Smooth muscle cell (in vitro differentiated cells): ENCODE measurements at regions not wholly inside any gene's neighbourhood (a gene's known extent, or its start where the extent isn't known, plus 50 kb on each side); places are given as distances from the start of the nearest gene placed in this dataset.

ENCODE experiments used
- DNase-seq: peaks from one replicate; lab custom pipeline; 2025; ENCODE audit not compliant: unreplicated experiment; lab: John Stamatoyannopoulos, UW
- H2AFZ ChIP-seq: fragments of 200-600 bp; sonication (generic); 2 replicates; pipeline ENCODE4 v1.6.0; 2016; ENCODE audit warnings: antibody characterized with exemption, low read depth, mild to moderate bottlenecking
- H3F3A ChIP-seq: fragments of 200-600 bp; sonication (generic); 2 replicates; pipeline ENCODE4 v1.6.0; 2017; ENCODE audit warnings: antibody characterized with exemption, low read depth
- H3K27ac ChIP-seq: fragments of 200-600 bp; sonication (generic); 2 replicates; pipeline ENCODE4 v1.5.1; 2016; ENCODE audit warnings: low read depth, mild to moderate bottlenecking
- H3K27me3 ChIP-seq: fragments of 200-600 bp; sonication (generic); 2 replicates; pipeline ENCODE4 v1.6.1; 2016; ENCODE audit warnings: low read depth, mild to moderate bottlenecking
- H3K36me3 ChIP-seq: fragments of 200-600 bp; sonication (generic); 2 replicates; pipeline ENCODE4 v1.5.1; 2016; ENCODE audit warnings: low read depth
- H3K4me1 ChIP-seq: fragments of 200-600 bp; sonication (generic); 2 replicates; pipeline ENCODE4 v1.5.1; 2016; ENCODE audit warnings: low read depth
- H3K4me2 ChIP-seq: fragments of 200-600 bp; sonication (generic); 2 replicates; pipeline ENCODE4 v1.6.0; 2016; ENCODE audit warnings: mild to moderate bottlenecking
- H3K4me3 ChIP-seq: fragments of 200-600 bp; sonication (generic); 2 replicates; pipeline ENCODE4 v1.5.1; 2016; ENCODE audit warnings: mild to moderate bottlenecking
- H3K79me2 ChIP-seq: fragments of 200-600 bp; sonication (generic); 2 replicates; pipeline ENCODE4 v1.6.0; 2016; ENCODE audit warnings: low read depth, mild to moderate bottlenecking
- H3K9ac ChIP-seq: fragments of 200-600 bp; sonication (generic); 2 replicates; pipeline ENCODE4 v1.6.0; 2016; ENCODE audit warnings: low read depth
- H3K9me3 ChIP-seq: fragments of 200-600 bp; sonication (generic); replicated peaks from 2 replicates; pipeline ENCODE4 v1.5.1; 2016; ENCODE audit warnings: low read depth
- H4K20me1 ChIP-seq: fragments of 200-600 bp; sonication (generic); 2 replicates; pipeline ENCODE4 v1.6.0; 2016; ENCODE audit warnings: low read depth
- WGBS: methylation state at CpG from one replicate; pipeline ENCODE4 v1.1.7; 2016; ENCODE audit warnings: low lambda C conversion rate; 5-methylcytosine and 5-hydroxymethylcytosine counted together
- TF ChIP-seq, protein P1 (sequence below): fragments of 200-600 bp; sonication (generic); IDR thresholded peaks from 2 replicates; pipeline ENCODE4 v1.5.1; 2017; ENCODE audit warnings: borderline replicate concordance, mild to moderate bottlenecking, antibody characterized with exemption; ENCODE audit not compliant: insufficient read depth, poor library complexity, severe bottlenecking

DNA sequence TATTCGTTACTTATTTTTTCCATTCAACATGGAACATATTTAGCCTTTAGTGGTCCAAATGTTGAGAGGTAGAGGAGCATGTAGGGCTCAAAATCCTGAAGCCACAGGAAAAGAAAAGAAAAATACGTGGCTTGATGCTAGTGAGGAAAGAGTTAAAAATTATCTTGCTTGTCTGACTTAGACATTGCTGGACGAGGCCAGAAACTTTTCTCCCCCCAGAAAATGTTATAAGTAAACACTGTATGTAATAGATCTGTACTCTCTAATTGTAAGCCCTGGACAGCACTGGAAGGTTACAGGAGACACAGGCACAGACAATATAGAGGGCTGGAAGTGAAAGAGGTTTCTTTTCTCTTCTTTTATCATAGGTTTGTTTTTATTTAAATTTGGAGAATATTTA is 165.6 kb downstream of the ZFP64 start:
- H3K27ac ChIP-seq, result peak overlapping the region; percentile 42
- peaks cover 2% of the 10 kb centered on the region for H3K4me1 ChIP-seq
- no peak for DNase-seq
- H3K36me3 ChIP-seq, result no peaks in the 10 kb centered on the region
- H3K4me2 ChIP-seq, result peak overlapping the region; percentile 48
- no peaks in the 10 kb centered on the region for H3K79me2 ChIP-seq
- no peaks in the 10 kb centered on the region for H3F3A ChIP-seq
- WGBS, result 43% methylated on average over 3 of the region's 3 CpGs
- H3K27me3 ChIP-seq, result no peaks in the 10 kb centered on the region
- TF ChIP-seq, protein P1, sequence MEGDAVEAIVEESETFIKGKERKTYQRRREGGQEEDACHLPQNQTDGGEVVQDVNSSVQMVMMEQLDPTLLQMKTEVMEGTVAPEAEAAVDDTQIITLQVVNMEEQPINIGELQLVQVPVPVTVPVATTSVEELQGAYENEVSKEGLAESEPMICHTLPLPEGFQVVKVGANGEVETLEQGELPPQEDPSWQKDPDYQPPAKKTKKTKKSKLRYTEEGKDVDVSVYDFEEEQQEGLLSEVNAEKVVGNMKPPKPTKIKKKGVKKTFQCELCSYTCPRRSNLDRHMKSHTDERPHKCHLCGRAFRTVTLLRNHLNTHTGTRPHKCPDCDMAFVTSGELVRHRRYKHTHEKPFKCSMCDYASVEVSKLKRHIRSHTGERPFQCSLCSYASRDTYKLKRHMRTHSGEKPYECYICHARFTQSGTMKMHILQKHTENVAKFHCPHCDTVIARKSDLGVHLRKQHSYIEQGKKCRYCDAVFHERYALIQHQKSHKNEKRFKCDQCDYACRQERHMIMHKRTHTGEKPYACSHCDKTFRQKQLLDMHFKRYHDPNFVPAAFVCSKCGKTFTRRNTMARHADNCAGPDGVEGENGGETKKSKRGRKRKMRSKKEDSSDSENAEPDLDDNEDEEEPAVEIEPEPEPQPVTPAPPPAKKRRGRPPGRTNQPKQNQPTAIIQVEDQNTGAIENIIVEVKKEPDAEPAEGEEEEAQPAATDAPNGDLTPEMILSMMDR, result no peak
- H4K20me1 ChIP-seq, result no peaks in the 10 kb centered on the region
- no peak overlapping the region for H2AFZ ChIP-seq
- H3K9ac ChIP-seq, result no peak overlapping the region
- H3K9me3 ChIP-seq, result no peaks in the 10 kb centered on the region
- H3K4me3 ChIP-seq, result no peak overlapping the region

DNA sequence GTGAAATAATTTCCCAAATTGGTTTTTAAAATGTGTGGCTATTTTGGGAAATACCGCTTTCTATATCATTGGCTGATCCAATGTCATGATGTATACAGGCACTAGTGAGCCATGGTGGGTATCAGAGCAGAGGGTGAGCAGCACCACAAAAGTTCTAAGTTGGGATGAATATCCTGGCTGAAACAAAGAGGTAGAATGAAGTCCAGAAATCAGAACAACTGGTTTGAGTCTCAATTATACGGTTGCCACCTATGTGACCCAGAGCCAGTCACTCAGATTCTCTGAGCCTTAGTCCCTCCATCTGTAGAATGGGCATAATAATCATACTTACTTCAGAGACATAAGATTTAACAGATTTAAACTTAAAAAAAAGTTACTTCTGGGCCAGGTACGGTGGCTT is 172.3 kb downstream of the ZFP64 start:
- Histone ChIP-seq H2AFZ (no peak overlapping the region), H3K9me3 (no peaks in the 10 kb centered on the region), H3K36me3 (no peaks in the 10 kb centered on the region), H3K4me1 (peaks cover 6% of the 10 kb centered on the region), H3K27ac (no peak overlapping the region), H3F3A (no peaks in the 10 kb centered on the region), H3K9ac (no peak overlapping the region), H3K79me2 (no peaks in the 10 kb centered on the region), H3K27me3 (no peaks in the 10 kb centered on the region), H3K4me2 (no peak overlapping the region), H4K20me1 (no peaks in the 10 kb centered on the region), H3K4me3 (no peak overlapping the region)
- DNase-seq, result no peak
- 96% methylated on average over 3 of the region's 3 CpGs for WGBS
- TF ChIP-seq, protein P1, result no peak

DNA sequence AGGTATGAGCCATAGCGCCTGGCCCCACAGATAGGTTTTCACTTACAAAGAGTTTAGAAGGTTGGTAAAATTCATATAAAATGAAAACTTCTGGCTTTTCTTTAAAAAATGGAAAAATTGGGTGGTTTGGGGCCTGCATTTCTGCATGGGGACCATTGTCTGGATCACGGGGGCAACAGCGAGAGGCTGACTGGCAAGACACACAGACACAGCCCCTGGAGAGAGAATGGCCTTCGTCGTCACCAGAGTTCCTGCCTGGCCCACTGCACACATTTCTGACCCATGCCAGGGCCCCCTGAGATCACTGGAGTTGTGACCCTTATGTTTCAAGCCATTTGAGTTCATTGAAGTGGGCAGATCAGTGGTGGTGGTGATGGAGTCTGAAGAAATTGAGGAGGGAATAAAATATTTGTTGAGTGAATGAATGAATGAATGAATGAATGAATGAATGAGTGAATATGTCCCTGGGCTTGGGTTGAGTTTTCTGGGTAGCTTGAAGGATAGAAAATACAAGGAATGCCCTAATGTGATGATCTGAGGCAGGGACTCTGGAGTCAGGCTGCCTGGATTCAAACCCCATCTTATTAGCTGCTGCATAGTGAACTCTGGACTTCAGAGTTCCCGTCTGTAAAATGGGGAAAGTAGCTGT is 173.8 kb downstream of the ZFP64 start:
- no peak overlapping the region for H3K9ac ChIP-seq
- no peak overlapping the region for H3K4me3 ChIP-seq
- no peaks in the 10 kb centered on the region for H3K9me3 ChIP-seq
- H2AFZ ChIP-seq, result no peak overlapping the region
- no peak overlapping the region for H3K27ac ChIP-seq
- H3K27me3 ChIP-seq, result no peaks in the 10 kb centered on the region
- no peak for DNase-seq
- H3K4me2 ChIP-seq, result no peak overlapping the region
- H3K79me2 ChIP-seq, result no peaks in the 10 kb centered on the region
- H4K20me1 ChIP-seq, result no peaks in the 10 kb centered on the region
- H3F3A ChIP-seq, result no peaks in the 10 kb centered on the region
- peaks cover 6% of the 10 kb centered on the region for H3K4me1 ChIP-seq
- H3K36me3 ChIP-seq, result no peaks in the 10 kb centered on the region
- TF ChIP-seq, protein P1, result no peak
- WGBS, result over 99% methylated on average over 6 of the region's 6 CpGs

DNA sequence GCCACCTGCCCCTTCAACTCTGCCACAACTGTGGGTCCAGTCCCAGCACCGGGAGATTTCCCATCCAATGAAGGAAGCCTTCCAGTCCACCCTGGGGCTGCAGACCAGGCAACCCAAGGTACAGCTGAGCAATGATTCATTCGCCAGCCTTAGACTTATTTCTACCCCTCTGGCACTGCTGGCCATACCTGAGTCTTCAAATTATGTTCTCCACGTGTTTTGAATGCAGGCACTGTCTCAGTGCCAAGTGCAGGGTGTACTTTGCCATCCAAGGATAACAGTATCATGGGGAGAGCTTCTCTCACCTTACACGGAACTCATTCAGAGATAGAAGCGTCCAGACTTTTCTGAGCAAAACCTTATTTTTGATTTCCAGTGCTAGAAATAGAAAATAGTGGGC is 175.6 kb downstream of the ZFP64 start:
- Histone ChIP-seq H3K4me1 (peaks cover 6% of the 10 kb centered on the region), H3K36me3 (no peaks in the 10 kb centered on the region), H3F3A (no peaks in the 10 kb centered on the region), H3K4me3 (no peak overlapping the region), H3K9me3 (no peaks in the 10 kb centered on the region), H4K20me1 (no peaks in the 10 kb centered on the region), H3K9ac (no peak overlapping the region), H3K27ac (no peak overlapping the region), H2AFZ (no peak overlapping the region), H3K27me3 (no peaks in the 10 kb centered on the region), H3K79me2 (no peaks in the 10 kb centered on the region), H3K4me2 (no peak overlapping the region)
- 94% methylated on average over 5 of the region's 5 CpGs for WGBS
- no peak for DNase-seq
- TF ChIP-seq, protein P1, result no peak
